GM19468 (cell line): ENCODE measurements at regions not wholly inside any gene's neighbourhood (a gene's known extent, or its start where the extent isn't known, plus 50 kb on each side); places are given as distances from the start of the nearest gene placed in this dataset.

Experiments
- ATAC-seq: cut with Tn5 transposase; IDR thresholded peaks from one replicate; pipeline ENCODE4 v1.9.1; 2021; ENCODE audit warnings: mild to moderate bottlenecking, moderate library complexity, moderate number of reproducible peaks; ENCODE audit not compliant: unreplicated experiment; ENCODE audit errors: extremely low read depth

- ATAC-seq, result no peak
Measured at GRCh38 chr15:70342554-70343548, 245.1 kb upstream of the TLE3 start.

- no peak for ATAC-seq
Measured at GRCh38 chr15:70342141-70342540, 244.4 kb upstream of the TLE3 start.

- ATAC-seq, result no peak
Measured at GRCh38 chr15:70341566-70341965, 243.8 kb upstream of the TLE3 start.

- ATAC-seq, result no peak
Measured at GRCh38 chr15:70340494-70340870, 242.8 kb upstream of the TLE3 start.

GRCh38 chr15:70339571-70340493 lies 242.1 kb upstream of the TLE3 start:
- ATAC-seq, result no peak

- ATAC-seq, result no peak
Measured at GRCh38 chr15:70337277-70338186, 239.8 kb upstream of the TLE3 start.

- no peak for ATAC-seq
Measured at GRCh38 chr15:70336425-70337009, 238.8 kb upstream of the TLE3 start.

GRCh38 chr15:70334286-70334685 lies 236.6 kb upstream of the TLE3 start:
- no peak for ATAC-seq

- no peak for ATAC-seq
Measured at GRCh38 chr15:70329179-70329578, 231.5 kb upstream of the TLE3 start.

GRCh38 chr15:70328679-70329115 lies 231.0 kb upstream of the TLE3 start:
- ATAC-seq, result no peak

GRCh38 chr15:70327856-70328678 lies 230.3 kb upstream of the TLE3 start:
- ATAC-seq, result no peak

- ATAC-seq, result no peak
Measured at GRCh38 chr15:70327328-70327855, 229.7 kb upstream of the TLE3 start.

GRCh38 chr15:70324001-70324974 lies 226.6 kb upstream of the TLE3 start:
- no peak for ATAC-seq

GRCh38 chr15:70323111-70323851 lies 225.6 kb upstream of the TLE3 start:
- no peak for ATAC-seq

- ATAC-seq, result no peak
Measured at GRCh38 chr15:70322051-70322668, 224.4 kb upstream of the TLE3 start.

- ATAC-seq, result no peak
Measured at GRCh38 chr15:70321172-70321819, 223.6 kb upstream of the TLE3 start.
